GM03348 (cell line): ENCODE measurements at regions not wholly inside any gene's neighbourhood (a gene's known extent, or its start where the extent isn't known, plus 50 kb on each side); places are given as distances from the start of the nearest gene placed in this dataset.

ENCODE experiments used
- DNase-seq: peaks from one replicate; pipeline ENCODE4 v3.0.0; 2012; ENCODE audit warnings: low spot score

DNA sequence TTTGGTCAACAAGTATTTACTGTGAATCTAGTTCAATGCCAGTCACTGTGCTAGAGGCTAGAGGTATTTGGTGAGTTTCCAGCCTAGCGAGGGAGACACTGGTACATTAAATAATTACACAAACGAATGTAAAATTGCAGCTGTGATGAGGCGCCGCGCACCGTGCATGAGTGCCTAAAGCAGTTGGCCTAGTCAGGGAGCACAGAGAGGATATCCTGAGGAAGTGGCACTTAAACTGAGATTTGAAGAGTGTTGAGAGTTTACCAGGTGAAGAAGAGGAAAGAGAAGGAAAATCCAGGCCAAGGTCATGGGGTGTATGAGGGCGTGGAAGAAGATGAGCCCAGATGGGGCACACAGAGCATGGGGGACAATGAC lies 157.6 kb upstream of the NDUFV2 start:
- no peak for DNase-seq

DNA sequence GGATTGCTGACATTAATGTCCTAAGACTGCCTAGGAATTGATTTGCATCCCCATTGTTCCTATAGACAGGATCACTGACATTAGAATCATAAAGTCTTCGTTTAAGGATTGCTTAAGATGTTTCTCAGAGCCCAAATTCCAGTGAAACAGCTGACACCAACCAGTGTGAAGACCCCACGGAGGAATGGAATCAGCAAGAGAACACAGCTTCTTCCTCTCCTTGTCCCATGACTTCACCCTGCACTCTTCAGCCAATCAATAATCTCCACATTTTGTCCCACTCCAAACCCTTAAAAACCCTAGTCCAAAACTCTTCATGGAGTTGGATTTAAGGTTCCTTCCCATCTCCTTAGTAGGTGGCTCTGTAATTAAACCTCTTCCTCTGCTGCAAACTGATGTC lies 157.0 kb upstream of the NDUFV2 start:
- DNase-seq: no peak

DNA sequence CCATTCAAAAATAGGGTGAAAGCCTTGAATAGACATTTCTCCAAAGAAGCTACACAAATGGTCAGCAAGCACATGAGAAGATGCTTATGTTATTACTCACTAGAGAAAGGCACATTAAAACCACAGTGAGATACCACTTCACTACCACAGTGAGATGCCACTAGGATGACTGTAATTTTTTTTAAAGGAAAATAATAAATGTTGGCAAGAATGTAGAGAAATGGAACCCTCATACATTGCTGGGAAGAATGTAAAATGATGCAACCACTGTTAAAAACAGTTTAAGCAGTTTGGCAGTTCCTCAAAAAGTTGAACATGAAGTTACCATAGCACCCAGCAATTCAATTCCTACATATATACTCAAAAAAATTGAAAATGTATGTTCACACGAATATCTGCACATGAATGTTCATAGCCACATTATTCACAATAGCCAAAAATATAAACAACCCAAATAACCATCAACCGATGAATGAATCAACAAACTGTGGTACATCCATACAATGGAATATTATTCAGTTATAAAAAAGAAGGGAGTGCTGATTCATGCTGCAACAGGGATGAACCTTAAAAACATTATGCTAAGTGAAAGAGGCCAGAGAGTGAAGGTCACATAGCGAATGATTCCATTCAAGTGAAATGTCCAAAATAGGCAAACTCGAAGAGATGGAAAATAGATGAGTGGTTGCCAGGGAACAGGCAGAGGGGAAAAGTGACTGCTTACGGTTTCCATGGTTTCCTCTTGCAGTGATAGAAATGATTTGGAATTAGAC lies 156.2 kb upstream of the NDUFV2 start:
- DNase-seq: peak; percentile 75

DNA sequence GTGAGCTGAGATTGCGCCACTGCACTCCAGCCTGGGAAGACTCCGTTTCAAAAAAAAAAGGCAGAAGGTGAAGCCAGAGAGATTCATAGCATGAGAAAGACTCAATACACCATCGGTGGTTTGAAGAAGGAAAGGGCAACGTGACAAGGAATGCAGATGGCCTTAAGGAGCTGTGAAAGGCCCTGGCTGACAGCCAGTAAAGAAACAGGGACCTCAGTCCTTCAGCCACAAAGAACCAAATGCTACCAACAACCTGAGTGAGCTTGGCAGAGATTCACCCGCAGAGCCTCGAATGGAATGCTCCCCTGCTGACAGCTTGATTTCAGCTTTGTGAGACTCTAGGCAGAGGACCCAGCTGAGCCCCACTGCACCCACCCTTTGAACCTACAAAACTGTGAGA lies 154.9 kb upstream of the NDUFV2 start:
- no peak for DNase-seq

DNA sequence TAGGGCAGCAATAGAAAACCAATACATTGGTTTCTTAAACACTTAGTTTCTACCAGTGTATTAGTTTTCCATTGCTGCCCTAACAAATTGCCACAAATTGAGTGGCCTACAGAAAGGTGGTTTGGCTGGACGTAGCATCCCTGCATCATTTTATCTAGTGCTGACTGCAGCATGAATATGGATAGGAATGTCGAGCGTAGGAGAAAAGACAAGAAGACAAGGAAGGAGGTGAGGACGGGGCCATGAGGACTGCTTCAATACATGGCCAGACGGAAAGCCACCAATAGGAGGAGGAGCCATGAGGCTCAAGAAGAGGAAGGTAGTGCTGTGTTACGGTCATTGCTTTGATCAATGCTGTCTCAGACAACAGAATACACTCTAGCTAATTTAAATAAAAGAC lies 154.5 kb upstream of the NDUFV2 start:
- no peak for DNase-seq

DNA sequence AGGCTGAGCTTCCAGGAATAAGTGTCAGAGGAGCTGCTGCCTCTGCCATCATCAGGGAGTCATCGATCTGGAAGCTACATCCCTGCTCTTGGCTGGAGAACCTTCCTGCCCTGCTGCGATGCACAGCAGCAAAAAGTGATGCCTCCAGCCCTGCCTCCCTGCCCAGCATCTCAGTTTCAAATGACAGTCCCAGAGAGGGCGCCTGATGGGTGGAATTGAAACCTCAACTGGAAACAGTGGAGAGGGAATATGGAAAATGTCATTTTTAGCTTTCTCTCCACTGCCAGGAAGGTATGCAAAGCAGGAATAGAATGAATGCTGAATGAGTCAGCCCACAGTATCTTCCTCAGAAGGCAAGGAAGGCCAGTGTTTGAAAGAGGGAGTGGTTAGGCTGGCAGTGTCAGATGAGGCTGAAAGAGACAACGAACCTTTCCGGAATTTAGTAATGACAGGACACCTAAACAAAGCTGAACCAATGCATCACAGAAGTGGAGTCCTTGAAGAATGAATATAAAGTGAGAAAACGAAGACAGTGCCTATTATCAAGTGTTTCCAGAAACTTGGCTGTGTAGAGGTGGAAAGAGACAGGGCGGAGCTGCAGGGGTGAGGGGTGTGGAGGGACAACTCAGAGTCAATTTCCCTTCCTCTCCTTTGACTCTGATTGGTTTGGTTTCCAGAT lies 153.9 kb upstream of the NDUFV2 start:
- DNase-seq: peak; percentile 86

DNA sequence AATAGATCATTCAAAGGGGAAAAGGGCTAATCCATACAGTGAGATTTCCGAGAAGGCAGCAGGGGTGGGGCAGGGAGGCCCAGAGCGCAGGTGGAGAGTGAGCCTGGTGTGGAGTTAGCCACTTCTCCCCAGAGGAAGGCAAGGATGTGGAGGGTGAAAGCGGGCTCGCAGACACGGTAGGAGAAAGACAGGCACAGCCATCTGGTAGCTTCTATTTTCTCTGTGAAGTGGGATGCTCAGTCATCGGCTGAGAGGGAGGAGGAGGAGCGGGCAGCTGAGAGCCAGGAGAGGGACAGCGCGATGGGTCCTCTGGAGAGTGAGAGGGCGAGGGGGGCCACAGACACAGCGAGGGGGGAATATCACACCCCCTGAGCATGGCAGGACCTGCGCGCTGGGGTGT lies 153.3 kb upstream of the NDUFV2 start:
- peak; percentile 60 for DNase-seq

DNA sequence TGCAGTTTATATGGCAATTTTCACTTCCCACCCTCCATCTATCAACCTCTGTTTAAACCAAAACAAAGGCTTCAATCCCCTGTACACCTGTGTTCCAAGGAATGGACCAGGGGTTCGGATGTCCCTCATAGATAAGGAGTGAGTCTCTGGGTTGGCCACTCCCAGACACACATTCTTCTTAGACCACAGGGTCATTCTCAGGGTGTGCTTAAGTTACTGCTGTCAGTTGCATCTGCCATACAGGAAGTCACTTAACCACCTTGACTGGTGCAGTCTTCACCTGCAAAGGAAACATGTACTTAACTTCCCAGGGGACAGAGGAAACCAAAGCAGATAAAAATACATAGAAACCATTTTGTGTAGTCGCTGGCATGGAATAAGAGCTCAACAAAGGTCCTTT lies 151.0 kb upstream of the NDUFV2 start:
- no peak for DNase-seq

DNA sequence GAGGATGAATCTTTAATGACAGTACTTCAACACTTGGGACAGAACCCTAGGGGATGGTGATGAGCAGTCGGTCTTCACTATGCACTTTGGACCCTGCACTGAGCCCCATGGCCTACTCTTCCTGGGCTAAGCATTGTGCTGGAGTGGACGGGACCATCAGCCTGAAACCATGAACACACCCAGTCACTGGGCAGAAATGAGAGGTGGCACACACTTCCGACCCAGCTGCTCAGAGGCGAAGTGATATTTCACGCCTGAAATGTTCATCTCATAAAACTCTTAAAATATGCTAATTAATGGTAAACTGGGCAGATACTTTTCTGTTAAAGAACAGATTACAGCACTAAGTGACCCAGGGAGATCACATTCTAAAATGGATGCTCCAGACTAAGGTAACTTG lies 150.3 kb upstream of the NDUFV2 start:
- no peak for DNase-seq

DNA sequence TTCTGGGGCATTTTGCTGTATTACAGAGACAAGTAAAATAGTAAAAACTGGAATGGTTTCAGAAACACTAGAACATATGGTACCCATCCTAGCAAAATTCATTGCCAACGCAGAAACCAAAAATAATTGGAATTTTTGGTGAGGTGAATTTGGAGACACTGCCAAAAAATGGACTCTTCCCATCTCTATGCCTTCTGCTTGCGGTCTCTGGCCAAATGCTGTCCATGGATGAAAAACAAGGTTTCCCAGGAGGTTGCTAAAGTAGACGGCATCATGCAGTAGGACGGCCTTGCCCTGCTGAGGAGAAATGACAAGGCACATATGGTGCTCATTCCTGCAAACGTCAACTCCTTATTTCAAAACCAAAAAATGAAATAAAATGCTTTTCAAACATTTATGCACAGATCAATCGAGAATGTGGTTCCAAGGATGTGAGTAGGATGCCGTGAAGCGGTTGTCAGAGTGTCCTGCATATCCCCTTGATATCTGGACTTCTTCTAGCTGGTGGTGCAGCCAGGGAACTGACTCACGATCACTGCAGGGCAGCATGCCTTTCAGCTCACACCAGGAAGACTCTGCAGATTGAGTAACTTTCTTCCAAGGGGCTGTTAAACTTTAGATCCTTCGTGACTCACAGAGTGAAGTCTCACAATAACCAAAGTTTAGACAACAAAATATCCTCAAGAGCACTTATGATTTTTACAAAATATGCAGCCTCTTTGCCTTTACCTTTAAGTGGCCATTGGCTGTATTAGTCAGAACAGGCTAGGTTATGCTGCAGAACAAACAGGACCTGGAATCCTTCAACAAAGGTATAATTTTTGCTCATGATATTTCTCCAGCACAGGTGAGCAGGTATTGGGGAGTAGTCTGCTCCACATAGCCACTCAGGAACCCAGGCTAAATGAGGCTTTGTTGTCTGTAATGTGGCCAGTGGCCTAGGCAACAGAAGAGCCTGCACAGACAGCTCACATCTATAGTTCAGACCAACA lies 149.4 kb upstream of the NDUFV2 start:
- peak; percentile 90 for DNase-seq

DNA sequence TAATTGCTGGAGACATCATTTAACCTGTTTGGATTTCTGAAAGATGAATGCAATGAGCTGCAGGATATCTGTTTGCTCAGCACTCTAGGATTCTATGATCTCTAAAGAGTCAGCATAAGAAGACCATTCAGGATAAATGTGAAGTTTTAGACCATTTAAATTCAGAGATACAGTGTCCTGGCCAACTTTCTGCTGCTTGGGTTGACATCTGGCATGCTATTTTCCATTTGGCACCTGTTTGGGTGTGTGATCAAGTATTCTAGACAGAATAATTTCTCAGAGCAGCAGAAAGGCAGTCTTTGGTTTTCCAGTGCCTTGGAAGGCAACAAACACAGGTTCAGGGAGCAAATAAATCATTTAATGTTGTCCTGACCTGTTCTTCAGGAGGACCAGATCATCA lies 144.8 kb upstream of the NDUFV2 start:
- DNase-seq: no peak

DNA sequence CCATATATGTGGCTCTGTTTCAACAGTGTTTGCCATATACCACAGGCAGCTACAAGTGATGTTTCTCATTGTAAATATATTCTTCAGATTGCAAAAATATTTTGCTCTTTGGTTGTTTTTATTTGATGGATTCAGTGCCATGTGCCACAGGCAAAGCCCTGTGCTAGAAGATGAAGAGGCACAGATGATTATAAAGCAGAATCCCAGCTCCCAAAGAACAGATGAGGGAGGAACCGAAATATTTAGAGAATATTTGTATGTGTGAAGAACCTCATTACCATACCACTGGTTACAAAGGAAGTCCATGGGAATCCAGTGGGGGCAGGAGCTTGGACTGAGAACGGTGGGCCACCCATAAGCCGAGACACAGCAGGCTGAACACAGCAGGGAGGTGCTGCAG lies 143.8 kb upstream of the NDUFV2 start:
- no peak for DNase-seq

DNA sequence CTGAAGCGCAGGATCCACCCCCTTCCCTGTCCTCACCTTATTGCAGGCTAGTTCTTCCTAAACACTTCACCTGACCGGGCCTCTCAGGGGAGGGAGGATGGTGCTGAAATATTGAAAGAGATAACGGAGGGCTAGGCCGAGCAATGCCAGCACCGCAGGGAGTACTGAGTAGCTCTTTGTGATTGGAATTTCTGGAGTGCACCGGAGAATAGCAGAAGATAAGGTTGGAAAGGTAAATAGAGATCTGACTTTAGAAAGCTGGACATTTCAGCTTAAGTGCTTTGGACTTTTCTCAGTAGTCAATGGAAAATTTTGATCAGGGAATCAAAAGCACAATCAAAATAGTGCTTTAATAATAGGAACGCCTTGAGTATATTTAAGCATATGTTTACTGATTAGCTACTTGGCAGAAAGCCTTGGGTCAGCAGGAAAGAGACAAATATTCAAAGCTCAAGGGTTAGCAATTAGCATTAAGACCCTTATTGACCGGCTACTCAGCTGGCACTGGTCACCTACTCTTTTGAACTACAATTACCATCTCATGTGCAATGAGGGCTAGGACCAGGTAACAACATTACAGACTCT lies 142.9 kb upstream of the NDUFV2 start:
- DNase-seq: no peak

DNA sequence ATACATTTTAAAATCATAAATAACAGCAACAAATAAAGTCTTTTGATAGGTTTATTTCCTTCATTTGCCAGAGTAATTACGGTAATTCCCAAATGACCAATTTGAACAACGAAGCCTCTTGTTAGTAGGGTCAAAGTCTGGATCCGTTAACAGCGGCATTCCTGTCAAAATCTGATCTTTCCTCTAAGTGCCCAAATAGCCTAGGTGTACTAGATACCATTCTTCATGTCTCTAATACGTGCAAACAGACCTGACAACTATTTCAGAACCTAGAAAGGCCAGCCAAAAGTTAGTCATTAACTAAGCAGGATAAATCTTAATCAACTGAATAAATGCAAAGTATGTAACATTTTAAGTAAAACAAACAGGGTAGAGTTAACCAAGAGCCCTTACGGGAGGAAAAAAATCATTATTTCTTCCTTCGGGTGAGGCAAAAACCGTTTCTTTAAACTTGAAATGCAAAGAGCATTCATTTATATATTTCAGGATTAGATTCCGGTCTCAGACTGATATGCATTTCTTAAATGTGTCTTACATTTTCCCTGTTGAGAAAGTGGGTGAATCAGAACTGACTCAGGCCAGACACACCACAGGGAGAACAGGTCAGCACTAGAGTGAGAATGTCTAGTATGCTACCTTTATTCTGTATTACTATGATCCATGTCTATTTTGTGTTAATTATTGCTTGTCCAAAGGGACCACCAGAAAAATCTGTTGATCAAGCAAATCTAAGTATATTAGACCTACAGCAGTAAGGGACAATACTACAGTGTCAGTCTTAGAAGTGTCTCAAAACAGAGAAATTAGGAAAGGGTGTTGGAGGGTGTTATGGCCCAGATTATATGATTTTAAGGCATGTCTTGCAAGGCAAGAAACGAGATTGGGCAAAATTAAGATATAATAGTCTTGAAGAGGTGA lies 141.5 kb upstream of the NDUFV2 start:
- DNase-seq: peak; percentile 78

DNA sequence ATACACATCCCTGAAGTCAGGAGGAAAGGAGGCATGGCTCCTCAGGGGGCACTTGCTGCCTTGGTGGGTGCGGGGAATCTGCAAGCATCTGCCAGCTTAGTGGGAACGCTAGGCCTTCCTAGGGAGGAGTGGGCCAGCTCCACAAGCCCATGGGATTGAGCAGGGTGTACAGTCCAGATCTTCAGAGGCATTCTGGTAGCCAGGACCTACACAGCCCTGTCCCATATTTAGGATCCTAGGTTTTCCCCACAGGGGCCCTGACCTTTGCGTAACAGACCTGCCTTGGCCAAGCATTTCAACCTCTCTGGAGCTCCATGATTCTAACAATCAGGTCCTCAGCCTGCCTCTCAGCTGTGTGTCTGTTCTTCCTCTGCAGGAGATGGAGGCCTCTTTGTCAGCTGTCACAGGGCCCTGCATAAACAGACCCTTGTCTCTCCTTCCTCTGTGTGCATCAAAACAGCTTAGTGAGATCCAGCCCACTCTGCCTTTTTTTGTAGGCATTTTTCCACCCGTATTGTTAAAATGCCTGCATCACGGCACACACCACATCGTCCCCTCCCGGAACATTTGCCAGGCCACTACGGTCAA lies 140.2 kb upstream of the NDUFV2 start:
- no peak for DNase-seq

DNA sequence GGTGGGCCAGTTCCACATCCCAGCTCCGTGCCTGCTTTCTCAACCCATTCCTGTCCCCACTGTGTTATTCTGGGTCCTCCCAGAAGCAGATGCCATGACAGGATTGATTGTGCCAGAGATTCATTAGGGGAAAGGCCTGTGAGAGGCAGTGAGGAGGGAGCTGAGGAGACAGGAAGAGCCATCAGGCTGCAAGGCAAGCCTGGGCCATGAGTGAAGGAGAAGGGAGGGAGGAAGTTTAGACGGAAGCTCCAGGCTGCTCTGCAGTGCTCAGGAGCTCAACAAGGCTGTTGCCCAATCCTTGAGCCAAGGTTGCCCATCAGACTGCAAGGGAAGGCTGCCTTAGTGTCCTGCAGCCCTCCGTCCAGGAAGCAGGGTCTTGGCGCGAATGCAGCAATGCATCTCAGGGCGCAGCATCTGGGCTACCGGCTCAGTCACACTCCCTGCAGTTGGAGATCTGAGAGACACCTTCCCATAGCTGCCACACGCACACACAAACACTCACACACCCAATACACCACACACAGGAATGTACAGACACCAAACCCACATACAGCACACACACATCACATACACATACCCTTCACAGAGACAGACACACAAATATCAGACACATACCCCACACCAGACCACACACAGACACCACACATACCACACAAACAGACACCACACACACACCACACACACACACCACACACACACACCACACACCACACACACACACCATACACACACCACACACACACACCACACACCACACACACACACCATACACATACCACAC lies 139.5 kb upstream of the NDUFV2 start:
- no peak for DNase-seq

DNA sequence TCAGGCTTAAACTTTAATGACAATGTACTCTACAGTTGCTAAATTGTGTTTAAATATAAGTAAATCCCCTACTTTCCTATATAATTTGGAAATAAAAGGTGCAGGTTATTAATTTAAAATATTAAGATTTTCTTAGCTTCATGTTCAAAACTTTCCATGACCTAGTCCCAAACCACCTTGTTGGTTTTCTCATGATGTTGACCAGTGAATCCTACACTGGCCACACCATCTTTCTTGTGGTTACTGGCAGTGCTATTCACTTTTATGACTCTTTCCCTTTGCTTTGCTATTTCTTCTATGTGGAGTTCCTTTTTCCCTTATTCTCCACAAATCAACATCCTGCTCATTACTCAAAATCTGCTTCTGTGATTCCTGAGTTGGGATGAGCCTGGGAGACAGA lies 138.6 kb upstream of the NDUFV2 start:
- DNase-seq: no peak

DNA sequence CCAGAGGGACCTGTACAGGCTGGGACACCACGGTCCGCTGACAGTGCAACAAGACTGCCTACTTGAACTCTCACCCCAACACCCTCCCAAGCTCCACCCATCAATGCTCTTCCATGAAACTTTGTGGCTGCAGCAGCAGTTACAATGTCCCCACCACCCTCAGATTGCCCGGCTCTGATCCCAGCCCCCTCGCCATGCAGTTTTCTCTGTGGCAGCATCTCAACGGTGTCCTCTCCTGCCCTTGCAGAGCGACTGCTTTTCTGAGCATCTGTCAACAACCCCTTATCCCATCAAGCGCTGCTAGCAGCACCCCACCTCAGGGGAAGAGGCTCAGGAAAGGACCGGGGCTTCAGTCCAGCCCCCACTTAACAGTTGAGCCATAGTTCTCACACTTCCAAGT lies 137.1 kb upstream of the NDUFV2 start:
- DNase-seq: no peak

DNA sequence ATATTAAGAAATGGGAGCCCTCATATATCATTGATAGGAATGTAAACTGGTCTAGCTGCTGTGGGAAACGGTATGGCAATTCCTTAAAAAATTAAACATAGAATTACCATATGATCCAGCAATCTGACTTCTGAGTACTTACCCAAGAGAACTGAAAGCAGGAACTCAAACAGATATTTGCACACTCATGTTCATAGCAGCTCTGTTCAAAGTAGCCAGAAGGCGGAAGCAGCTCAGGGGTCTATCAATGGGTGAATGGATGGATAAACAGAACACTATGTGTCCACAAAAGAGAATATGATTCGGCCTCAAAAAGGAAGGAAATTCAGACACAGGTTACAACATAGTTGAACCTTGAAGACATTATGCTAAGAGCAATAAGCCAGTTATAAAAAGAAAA lies 135.7 kb upstream of the NDUFV2 start:
- DNase-seq: no peak

DNA sequence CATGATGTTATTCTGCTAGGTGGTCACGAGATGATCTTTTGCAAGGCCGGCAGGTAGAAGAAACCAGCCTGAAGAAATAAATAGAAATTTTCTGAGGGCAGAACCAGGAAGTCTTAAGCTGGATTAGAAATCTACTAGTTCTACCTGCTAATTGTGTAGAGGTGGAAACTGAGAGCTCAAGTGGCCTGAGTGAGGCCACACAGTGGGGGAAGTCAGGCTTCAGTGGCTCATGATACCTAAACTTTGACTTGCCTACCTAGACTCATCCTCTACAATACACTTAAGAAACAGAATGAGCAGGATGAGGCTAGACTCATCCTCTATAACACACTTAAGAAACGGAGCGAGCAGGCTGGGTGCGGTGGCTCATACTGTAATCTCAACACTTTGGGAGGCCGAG lies 134.9 kb upstream of the NDUFV2 start:
- DNase-seq: no peak
